ENCODE measurements at regions not wholly inside any gene's neighbourhood (a gene's known extent, or its start where the extent isn't known, plus 50 kb on each side); places are given as distances from the start of the nearest gene placed in this dataset.
A peak's percentile ranks its signal among the peaks of the same experiment; 100 is the strongest.

DNA sequence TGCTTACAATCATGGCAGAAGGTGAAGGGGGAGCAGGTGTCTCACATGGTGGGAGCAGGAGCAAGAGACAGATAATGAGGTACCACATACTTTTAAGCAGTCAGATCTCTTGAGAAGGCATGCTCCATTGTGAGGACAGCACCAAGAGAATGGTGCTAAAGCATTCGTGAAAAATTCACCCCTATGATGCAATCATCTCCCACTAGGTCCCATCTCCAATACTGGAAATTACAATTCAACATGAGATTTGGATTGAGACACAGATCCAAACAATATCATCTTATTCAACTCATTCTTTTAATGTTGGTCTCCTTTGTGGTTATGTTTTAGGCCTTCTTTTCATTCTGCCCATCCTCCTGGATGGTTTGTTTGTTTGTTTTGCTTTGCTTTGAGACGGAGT is 54.1 kb upstream of the PDLIM5 start:
- FAIRE-seq (no peak), ATAC-seq (no peak), DNase-seq (ENCODE audit: extremely low read depth in 1 of 4, low spot score in 3 of 4) (no peak)
- H3K27me3 ChIP-seq (ENCODE audit: control insufficient read depth in 2 of 2, insufficient read depth in 2 of 2, low read length in 2 of 2): no peaks in the 10 kb centered on the region
- ChIA-PET CTCF (ENCODE audit: low intra/inter-chr PET ratio) (no interaction called here), POLR2A (no interaction called here)
- no peaks in the 10 kb centered on the region for H3K36me3 ChIP-seq (ENCODE audit: control insufficient read depth, insufficient read depth, low read length)
- H3K79me2 ChIP-seq (ENCODE audit: control insufficient read depth, insufficient read depth, low read length): no peaks in the 10 kb centered on the region
- BruUV-seq (replicated peaks): no TSS peak
- intact Hi-C loops (cut with micrococcal nuclease) (loop anchor here (10.0 kb wide), 1 partner anchor 603 kb away; no protein-coding TSS in a partner anchor), in situ Hi-C loops (cut with MboI) (no loop called here)
- no peak overlapping the region for H3K4me3 ChIP-seq
- TF ChIP-seq CEBPB (tag; IDR thresholded peaks at IDR 0.05) (peak; percentile 43; the same call in 1 of the 2 replicates), CEBPG (CRISPR knock-in tag; IDR thresholded peaks at IDR 0.05) (0 out of 2 replicates have a peak, but pooled peaks have one; percentile 25), CEBPG (tag; conservative IDR thresholded peaks at IDR 0.05 in 1 of 2, IDR thresholded peaks at IDR 0.05 in 1 of 2) (peak in 1 of 2 experiments; percentile 61; a peak in 2 of 4 replicates), PRMT5 (CRISPR knock-in tag; IDR thresholded peaks at IDR 0.05) (no peak)
- TF ChIP-seq, protein P1, sequence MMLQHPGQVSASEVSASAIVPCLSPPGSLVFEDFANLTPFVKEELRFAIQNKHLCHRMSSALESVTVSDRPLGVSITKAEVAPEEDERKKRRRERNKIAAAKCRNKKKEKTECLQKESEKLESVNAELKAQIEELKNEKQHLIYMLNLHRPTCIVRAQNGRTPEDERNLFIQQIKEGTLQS (IDR thresholded peaks at IDR 0.05): peak; percentile 52
- TF ChIP-seq, protein P1 (CRISPR knock-in tag; conservative IDR thresholded peaks at IDR 0.05): no peak
- H3K27ac ChIP-seq (ENCODE audit: extremely low read depth, low read depth, low read length): no peak overlapping the region
- no peaks in the 10 kb centered on the region for H3K9me1 ChIP-seq (ENCODE audit: control insufficient read depth, insufficient read depth, low read length)
- WGBS (ENCODE audit: insufficient coverage, low coverage, missing lambda C conversion rate): 36% methylated on average over 2 of the region's 2 CpGs
- H4K20me1 ChIP-seq (replicated peaks; ENCODE audit: control insufficient read depth, insufficient read depth, low read length): no peaks in the 10 kb centered on the region
- no peaks in the 10 kb centered on the region; a peak in 1 of 5 replicates for H3K4me1 ChIP-seq (replicated peaks in 1 of 2; ENCODE audit: control insufficient read depth in 2 of 2, insufficient read depth in 2 of 2, low read length in 2 of 2)
- no peak overlapping the region for H2AFZ ChIP-seq (ENCODE audit: low read depth, low read length)
- no peaks in the 10 kb centered on the region for H3K9me3 ChIP-seq (replicated peaks; ENCODE audit: control insufficient read depth, insufficient read depth, low read depth, low read length)
- no peak overlapping the region for H3K9ac ChIP-seq (ENCODE audit: insufficient read depth in 1 of 2, low read depth in 2 of 2, low read length in 2 of 2)
- H3K4me2 ChIP-seq (ENCODE audit: insufficient read depth, low read length): no peak overlapping the region

Data from K562 (cell line).